ENCODE measurements at regions not wholly inside any gene's neighbourhood (a gene's known extent, or its start where the extent isn't known, plus 50 kb on each side); places are given as distances from the start of the nearest gene placed in this dataset.
"Not testable (repeated sequence)": the region's sequence is repeated elsewhere in the genome, so short reads cannot be mapped to it uniquely, and the experiment has no call there.

- peak; percentile 52 for DNase-seq
Observed at GRCh38 chr12:85575120-85576096, 260.8 kb downstream of the RASSF9 start.

- no peak for DNase-seq
Observed at GRCh38 chr12:85580562-85581168, 255.5 kb downstream of the RASSF9 start.

GRCh38 chr12:85587158-85587557 is 249.1 kb downstream of the RASSF9 start:
- DNase-seq: no peak

GRCh38 chr12:85588221-85588620 is 248.0 kb downstream of the RASSF9 start:
- no peak for DNase-seq

- DNase-seq: no peak
Observed at GRCh38 chr12:85600841-85601240, 235.4 kb downstream of the RASSF9 start.

GRCh38 chr12:85603556-85603955 is 232.7 kb downstream of the RASSF9 start:
- DNase-seq: no peak

- no peak for DNase-seq
Observed at GRCh38 chr12:85606455-85606854, 229.8 kb downstream of the RASSF9 start.

- DNase-seq: no peak
Observed at GRCh38 chr12:85609778-85610177, 226.4 kb downstream of the RASSF9 start.

- DNase-seq: no peak
Observed at GRCh38 chr12:85610194-85610593, 226.0 kb downstream of the RASSF9 start.

- no peak for DNase-seq
Observed at GRCh38 chr12:85616201-85616600, 220.0 kb downstream of the RASSF9 start.

- no peak for DNase-seq
Observed at GRCh38 chr12:85617307-85618091, 218.7 kb downstream of the RASSF9 start.

GRCh38 chr12:85621041-85621440 is 215.2 kb downstream of the RASSF9 start:
- no peak for DNase-seq

GRCh38 chr12:85623763-85624162 is 212.4 kb downstream of the RASSF9 start:
- no peak for DNase-seq

- DNase-seq: no peak
Observed at GRCh38 chr12:85625467-85625866, 210.7 kb downstream of the RASSF9 start.

- no peak for DNase-seq
Observed at GRCh38 chr12:85626001-85626783, 210.0 kb downstream of the RASSF9 start.

- no peak for DNase-seq
Observed at GRCh38 chr12:85626784-85627171, 209.4 kb downstream of the RASSF9 start.

- no peak for DNase-seq
Observed at GRCh38 chr12:85627584-85627983, 208.6 kb downstream of the RASSF9 start.

GRCh38 chr12:85628562-85628961 is 207.6 kb downstream of the RASSF9 start:
- not testable (repeated sequence) for DNase-seq

GRCh38 chr12:85630851-85631250 is 205.4 kb downstream of the RASSF9 start:
- DNase-seq: no peak

GRCh38 chr12:85632390-85632789 is 203.8 kb downstream of the RASSF9 start:
- DNase-seq: no peak

GRCh38 chr12:85633491-85633890 is 202.7 kb downstream of the RASSF9 start:
- DNase-seq: no peak

GRCh38 chr12:85639834-85640233 is 196.4 kb downstream of the RASSF9 start:
- DNase-seq: no peak

Measured in hindlimb muscle (tissue), 1 donor.